GM13976 (cell line): ENCODE measurements at regions not wholly inside any gene's neighbourhood (a gene's known extent, or its start where the extent isn't known, plus 50 kb on each side); places are given as distances from the start of the nearest gene placed in this dataset.

Source experiments
- DNase-seq: peaks from one replicate; pipeline ENCODE4 v3.0.0; 2012; ENCODE audit warnings: low spot score
- in situ Hi-C: fragments of 300-500 bp; cut with MboI; formaldehyde crosslinking; loops from one replicate; pipeline ENCODE4 v1.12.0; 2022; ENCODE audit warnings: low sequenced_read_pairs, mixed read lengths, inconsistent platforms; ENCODE audit not compliant: unreplicated experiment
- TF ChIP-seq, protein P1 (sequence below): IDR thresholded peaks from 2 replicates; pipeline ENCODE4 v1.5.1; 2012; ENCODE audit warnings: borderline replicate concordance, mild to moderate bottlenecking; ENCODE audit not compliant: insufficient read depth; ENCODE audit errors: extremely low read depth, missing control alignments, control extremely low read depth

DNA sequence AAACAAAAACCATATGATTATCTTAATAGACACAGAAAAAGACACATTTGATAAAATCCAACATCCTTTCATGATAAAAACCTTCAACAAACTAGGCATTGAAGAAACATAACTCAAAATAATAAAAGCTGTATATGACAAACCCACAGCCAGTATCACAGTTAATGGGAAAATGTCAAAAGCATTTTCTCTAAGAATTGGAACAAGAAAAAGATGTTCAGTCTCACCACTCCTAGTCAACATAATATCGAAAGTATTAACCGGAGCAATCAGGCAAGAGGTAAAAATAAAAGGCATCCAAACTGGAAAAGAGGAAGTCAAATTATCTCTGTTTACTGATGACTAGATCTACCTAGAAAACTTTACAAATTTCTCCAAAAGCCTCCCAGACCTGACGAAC is 684.2 kb upstream of the SPRY2 start:
- TF ChIP-seq, protein P1, sequence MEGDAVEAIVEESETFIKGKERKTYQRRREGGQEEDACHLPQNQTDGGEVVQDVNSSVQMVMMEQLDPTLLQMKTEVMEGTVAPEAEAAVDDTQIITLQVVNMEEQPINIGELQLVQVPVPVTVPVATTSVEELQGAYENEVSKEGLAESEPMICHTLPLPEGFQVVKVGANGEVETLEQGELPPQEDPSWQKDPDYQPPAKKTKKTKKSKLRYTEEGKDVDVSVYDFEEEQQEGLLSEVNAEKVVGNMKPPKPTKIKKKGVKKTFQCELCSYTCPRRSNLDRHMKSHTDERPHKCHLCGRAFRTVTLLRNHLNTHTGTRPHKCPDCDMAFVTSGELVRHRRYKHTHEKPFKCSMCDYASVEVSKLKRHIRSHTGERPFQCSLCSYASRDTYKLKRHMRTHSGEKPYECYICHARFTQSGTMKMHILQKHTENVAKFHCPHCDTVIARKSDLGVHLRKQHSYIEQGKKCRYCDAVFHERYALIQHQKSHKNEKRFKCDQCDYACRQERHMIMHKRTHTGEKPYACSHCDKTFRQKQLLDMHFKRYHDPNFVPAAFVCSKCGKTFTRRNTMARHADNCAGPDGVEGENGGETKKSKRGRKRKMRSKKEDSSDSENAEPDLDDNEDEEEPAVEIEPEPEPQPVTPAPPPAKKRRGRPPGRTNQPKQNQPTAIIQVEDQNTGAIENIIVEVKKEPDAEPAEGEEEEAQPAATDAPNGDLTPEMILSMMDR: no peak
- no peak for DNase-seq
- in situ Hi-C loops: no loop called here

DNA sequence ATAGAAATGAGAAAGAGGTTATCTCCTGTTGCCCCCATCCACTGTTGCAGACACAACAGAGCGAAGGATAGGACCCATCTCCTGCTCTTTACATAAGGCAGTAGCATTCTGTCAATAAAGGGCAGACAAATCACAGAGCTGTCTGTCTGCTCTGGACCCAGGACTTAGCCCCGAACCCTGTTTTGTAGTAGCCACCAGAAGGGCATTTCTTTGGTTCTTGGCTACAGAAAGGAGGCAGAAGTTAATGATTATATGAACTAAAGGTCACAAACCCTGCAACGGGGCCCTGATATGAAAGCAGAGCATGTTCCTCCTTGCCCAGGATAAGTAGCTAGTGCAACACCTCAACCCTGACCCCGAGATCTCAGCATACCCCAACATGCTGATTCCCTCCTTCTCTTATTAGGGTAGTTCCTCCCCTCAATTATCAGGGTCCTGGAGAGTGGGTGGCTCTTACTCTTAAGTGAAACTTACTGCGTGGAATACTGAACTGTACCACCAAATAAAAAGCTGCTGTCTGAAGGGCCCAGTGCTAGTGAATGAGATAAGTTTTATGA is 680.4 kb upstream of the SPRY2 start:
- DNase-seq: no peak
- TF ChIP-seq, protein P1: no peak
- in situ Hi-C loops: loop anchor here (25.0 kb wide), 1 partner anchor 684 kb away; the partner anchor contains the start of gene SPRY2

DNA sequence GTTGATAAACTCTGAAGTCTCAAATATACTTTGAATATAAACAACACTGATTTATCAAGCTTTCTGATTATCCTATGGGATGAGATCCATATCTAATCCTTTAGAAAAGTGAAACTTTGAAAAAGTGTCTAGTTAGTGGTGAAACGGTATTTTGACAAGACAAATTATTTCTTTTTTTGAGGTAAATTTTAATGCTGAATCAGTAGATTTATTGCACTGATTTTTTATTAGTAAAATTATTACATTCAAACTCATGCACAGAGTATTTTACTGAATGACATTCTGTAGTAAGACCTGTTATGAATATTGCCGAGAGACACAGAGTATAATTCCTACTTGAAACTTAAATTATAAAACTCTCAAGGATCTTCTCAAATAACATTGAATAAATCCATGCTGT is 679.1 kb upstream of the SPRY2 start:
- in situ Hi-C loops: loop anchor here (25.0 kb wide), 1 partner anchor 683 kb away; the partner anchor contains the start of gene SPRY2
- no peak for DNase-seq
- TF ChIP-seq, protein P1: no peak

DNA sequence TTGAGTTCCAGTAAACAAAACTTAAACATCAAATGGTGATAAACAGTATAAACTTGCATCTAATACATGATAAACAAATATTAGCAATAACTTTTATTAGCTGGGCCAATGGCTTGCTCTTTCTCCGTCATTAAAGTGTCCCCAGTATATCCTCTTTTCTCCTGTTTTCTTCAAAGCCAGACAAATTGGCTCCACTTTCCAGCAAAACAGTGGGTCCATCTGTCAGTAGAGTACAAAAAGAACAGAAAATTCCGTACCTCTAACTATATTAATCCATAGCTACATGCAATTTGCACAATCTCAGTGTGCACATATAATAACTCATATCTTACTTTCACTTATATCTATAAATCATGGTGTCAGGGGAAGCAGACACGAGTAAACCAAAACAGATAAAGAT is 678.0 kb upstream of the SPRY2 start:
- in situ Hi-C loops: loop anchor here (25.0 kb wide), 1 partner anchor 682 kb away; the partner anchor contains the start of gene SPRY2
- TF ChIP-seq, protein P1: no peak

DNA sequence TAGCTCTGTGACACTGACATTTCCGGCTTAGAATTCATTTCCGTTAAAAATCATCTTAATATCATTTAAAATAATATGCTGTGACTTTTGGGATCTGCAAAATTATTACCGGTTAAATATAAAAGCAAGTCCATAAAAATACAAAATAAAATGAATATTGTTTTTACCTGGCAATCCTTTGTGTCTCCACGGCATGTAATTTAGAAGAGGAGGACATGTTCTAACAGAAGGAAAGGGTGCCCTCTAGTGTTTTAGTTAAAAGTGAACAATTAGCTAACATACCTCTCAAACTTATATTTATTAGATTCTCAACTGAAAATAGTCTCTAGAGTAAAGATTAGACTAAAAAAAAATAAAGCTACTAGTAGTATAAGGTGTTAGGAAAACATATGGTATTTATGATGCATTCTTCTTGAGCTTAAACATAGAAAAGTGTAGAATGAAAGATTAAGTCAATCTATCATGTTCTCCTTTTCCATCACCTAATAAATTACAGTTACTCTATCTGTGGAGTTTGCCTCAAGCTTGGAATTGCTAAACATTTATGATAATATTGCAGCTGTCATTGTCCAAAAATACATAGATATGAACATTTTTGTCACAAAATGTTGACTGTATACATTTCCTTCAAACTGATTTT is 676.7 kb upstream of the SPRY2 start:
- peak; percentile 25 for DNase-seq
- TF ChIP-seq, protein P1: no peak
- in situ Hi-C loops: loop anchor here (25.0 kb wide), 1 partner anchor 680 kb away; the partner anchor contains the start of gene SPRY2

More for the DNA sequence above, 678.0 kb upstream of the SPRY2 start:
- DNase-seq: no peak

DNA sequence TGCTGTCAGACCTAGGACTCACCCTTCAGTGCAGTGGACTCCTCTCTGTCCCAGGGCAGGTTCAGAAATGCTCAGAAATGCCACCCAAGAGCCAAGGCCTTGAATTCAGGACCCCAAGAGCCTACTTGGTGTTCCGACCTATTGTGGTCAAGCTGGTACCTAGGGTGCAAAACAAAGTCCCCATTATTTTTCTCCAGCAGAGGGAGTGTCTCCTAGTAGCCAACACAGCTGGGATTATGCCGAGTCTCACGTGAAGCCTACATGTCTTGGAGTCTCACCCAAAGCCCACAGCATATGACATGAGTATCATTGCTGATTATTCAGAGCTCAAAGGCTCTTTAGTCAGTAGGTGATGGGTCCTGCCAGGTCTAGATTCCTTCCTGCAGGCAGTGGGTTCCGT is 671.1 kb upstream of the SPRY2 start:
- no peak for DNase-seq
- TF ChIP-seq, protein P1: no peak
- in situ Hi-C loops: loop anchor here (25.0 kb wide), 1 partner anchor 675 kb away; the partner anchor contains the start of gene SPRY2
